ENCODE measurements at regions not wholly inside any gene's neighbourhood (a gene's known extent, or its start where the extent isn't known, plus 50 kb on each side); places are given as distances from the start of the nearest gene placed in this dataset.
A peak's percentile ranks its signal among the peaks of the same experiment; 100 is the strongest.

DNA sequence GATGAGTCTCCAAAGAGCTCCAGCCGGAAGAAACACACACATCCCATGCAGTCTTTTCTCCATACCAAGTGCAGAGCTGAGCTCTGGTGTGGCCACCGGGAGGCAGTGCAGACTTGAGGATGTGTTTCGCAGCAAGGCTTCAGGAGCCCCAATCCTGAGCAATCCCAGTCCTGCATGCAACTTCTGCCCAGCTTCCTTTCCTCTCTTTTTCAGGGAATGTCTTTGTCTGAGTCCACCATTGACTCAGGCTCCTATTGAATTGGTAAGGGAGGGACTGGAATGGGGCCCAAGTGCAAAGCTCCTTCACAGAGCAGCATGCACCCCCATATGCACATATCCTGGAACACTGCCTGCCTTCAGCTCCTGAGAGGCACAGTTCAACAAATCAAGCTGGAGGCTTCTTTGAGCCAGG, 50.5 kb upstream of the ASIP start:
- TF ChIP-seq, protein P1, sequence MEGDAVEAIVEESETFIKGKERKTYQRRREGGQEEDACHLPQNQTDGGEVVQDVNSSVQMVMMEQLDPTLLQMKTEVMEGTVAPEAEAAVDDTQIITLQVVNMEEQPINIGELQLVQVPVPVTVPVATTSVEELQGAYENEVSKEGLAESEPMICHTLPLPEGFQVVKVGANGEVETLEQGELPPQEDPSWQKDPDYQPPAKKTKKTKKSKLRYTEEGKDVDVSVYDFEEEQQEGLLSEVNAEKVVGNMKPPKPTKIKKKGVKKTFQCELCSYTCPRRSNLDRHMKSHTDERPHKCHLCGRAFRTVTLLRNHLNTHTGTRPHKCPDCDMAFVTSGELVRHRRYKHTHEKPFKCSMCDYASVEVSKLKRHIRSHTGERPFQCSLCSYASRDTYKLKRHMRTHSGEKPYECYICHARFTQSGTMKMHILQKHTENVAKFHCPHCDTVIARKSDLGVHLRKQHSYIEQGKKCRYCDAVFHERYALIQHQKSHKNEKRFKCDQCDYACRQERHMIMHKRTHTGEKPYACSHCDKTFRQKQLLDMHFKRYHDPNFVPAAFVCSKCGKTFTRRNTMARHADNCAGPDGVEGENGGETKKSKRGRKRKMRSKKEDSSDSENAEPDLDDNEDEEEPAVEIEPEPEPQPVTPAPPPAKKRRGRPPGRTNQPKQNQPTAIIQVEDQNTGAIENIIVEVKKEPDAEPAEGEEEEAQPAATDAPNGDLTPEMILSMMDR (IDR thresholded peaks at IDR 0.05; ENCODE audit: insufficient read depth, low read length), result peak; percentile 63
- TF ChIP-seq POLR2AphosphoS5 (IDR thresholded peaks at IDR 0.05; ENCODE audit: low read depth) (no peak), GABPA (IDR thresholded peaks at IDR 0.05; ENCODE audit: low read depth) (no peak), SPI1 (IDR thresholded peaks at IDR 0.05; ENCODE audit: borderline replicate concordance, low read depth) (no peak)
- TF ChIP-seq, protein P2, sequence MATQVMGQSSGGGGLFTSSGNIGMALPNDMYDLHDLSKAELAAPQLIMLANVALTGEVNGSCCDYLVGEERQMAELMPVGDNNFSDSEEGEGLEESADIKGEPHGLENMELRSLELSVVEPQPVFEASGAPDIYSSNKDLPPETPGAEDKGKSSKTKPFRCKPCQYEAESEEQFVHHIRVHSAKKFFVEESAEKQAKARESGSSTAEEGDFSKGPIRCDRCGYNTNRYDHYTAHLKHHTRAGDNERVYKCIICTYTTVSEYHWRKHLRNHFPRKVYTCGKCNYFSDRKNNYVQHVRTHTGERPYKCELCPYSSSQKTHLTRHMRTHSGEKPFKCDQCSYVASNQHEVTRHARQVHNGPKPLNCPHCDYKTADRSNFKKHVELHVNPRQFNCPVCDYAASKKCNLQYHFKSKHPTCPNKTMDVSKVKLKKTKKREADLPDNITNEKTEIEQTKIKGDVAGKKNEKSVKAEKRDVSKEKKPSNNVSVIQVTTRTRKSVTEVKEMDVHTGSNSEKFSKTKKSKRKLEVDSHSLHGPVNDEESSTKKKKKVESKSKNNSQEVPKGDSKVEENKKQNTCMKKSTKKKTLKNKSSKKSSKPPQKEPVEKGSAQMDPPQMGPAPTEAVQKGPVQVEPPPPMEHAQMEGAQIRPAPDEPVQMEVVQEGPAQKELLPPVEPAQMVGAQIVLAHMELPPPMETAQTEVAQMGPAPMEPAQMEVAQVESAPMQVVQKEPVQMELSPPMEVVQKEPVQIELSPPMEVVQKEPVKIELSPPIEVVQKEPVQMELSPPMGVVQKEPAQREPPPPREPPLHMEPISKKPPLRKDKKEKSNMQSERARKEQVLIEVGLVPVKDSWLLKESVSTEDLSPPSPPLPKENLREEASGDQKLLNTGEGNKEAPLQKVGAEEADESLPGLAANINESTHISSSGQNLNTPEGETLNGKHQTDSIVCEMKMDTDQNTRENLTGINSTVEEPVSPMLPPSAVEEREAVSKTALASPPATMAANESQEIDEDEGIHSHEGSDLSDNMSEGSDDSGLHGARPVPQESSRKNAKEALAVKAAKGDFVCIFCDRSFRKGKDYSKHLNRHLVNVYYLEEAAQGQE (IDR thresholded peaks at IDR 0.05; ENCODE audit: insufficient replicate concordance, low read depth), result no peak
